GM12872 (cell line): ENCODE measurements at regions not wholly inside any gene's neighbourhood (a gene's known extent, or its start where the extent isn't known, plus 50 kb on each side); places are given as distances from the start of the nearest gene placed in this dataset.

Experiments used
- TF ChIP-seq, protein P1 (sequence below): IDR thresholded peaks from 3 replicates; pipeline ENCODE4 v1.5.1; 2011; ENCODE audit warnings: low read depth, mild to moderate bottlenecking, low read length, moderate library complexity; ENCODE audit not compliant: insufficient read depth

DNA sequence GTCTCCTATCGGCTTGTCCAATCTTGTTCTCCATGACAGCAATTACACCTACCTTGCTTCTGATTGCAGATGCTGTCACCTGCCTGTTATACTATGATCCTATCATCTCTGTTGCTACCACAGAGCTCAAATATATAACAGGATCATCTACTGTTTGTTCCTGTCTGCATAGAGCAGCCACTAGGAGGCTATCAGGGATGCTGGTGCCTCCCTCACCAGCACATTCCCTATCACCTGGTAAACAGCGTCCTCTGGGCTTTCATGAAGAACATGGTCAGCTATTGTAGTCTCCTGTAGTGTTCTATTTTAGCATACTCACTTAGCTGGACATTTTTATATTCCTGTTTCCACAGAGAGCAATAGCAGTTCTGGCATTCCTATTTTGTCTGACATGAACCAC lies 87.8 kb upstream of the FAT3 start:
- TF ChIP-seq, protein P1, sequence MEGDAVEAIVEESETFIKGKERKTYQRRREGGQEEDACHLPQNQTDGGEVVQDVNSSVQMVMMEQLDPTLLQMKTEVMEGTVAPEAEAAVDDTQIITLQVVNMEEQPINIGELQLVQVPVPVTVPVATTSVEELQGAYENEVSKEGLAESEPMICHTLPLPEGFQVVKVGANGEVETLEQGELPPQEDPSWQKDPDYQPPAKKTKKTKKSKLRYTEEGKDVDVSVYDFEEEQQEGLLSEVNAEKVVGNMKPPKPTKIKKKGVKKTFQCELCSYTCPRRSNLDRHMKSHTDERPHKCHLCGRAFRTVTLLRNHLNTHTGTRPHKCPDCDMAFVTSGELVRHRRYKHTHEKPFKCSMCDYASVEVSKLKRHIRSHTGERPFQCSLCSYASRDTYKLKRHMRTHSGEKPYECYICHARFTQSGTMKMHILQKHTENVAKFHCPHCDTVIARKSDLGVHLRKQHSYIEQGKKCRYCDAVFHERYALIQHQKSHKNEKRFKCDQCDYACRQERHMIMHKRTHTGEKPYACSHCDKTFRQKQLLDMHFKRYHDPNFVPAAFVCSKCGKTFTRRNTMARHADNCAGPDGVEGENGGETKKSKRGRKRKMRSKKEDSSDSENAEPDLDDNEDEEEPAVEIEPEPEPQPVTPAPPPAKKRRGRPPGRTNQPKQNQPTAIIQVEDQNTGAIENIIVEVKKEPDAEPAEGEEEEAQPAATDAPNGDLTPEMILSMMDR, result no peak

DNA sequence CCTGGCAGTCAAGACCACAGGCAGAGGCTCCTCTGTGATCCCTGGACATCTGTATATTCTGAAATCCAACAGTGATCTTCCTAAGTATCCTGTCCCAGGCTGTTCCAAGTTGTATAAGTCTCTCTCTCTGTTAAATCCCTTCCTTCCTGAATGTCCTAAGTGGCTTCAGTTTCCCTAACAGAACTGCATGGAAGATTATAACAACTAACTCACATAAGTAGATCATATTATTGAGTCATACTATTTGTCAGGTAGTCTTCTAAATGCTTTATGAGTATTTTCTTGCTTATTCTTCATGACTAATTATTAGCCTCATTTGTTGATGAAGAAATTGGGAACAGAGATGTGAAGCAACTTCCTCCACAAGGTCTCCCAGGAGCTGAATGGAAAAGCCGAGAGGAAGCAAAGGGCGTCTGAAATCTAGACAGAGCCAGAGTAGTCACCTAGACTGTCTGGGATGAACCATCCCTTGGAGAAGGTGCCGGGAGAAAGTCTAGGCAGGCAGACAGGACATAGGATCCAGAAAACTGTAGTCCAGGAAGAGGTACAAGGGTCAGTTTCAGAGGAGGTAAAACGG lies 93.2 kb upstream of the FAT3 start:
- TF ChIP-seq, protein P1, result no peak

DNA sequence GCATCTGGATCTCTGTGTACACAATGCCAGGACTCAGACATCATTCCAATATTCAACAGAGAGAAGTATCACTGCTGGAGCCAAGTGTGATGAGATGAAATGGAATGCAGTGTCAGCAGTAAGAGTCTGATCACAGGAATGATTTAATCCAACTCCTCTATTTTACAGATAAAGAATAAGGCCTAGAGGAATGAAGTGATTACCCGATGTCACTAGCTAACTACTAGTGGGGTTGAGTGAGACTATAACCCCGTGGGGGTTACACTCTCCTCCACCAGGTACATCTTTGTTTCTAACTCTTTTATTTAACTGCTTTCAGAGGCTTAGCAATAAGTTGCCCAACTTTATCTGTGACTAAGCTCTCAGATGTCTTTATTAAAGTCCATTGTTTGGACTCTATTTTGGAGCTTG lies 94.2 kb upstream of the FAT3 start:
- TF ChIP-seq, protein P1, result no peak

DNA sequence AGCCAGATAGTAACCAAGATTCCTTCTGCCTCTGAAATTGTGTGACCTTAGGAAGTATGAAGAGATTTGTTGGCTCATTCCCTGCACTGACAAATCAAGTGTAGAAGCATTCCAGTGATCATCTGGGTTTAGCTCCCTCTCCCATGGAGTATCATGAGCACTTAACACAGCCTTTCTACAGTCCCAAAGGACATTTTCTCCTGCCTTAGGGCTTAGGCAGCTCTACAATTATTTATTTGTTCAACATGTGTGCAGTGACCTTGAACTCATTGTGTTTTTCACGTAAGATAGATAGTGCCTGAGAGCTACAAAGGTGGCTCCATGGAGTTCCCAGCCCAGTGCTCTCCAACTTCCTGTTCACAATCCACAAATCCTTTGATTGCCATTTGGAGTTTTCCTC lies 94.8 kb upstream of the FAT3 start:
- TF ChIP-seq, protein P1, result no peak

DNA sequence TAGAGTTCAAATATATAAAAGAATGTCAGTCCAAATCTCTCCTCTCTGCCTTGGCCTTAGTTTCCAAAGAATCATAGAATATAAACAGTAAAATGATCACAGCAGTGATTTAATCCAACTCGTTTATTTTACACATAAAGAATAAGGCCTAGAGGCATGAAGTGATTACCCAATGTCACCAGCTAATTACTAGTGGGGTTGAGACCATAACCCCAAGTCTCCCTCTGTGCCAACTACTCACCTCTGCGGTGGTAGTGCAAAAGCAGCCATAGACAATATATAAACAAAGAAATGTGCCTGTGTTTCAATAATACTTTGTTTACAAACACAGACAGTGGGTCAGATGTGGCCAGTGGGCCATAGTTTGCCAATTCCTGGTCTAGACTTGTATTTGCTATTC lies 96.6 kb upstream of the FAT3 start:
- TF ChIP-seq, protein P1, result no peak

DNA sequence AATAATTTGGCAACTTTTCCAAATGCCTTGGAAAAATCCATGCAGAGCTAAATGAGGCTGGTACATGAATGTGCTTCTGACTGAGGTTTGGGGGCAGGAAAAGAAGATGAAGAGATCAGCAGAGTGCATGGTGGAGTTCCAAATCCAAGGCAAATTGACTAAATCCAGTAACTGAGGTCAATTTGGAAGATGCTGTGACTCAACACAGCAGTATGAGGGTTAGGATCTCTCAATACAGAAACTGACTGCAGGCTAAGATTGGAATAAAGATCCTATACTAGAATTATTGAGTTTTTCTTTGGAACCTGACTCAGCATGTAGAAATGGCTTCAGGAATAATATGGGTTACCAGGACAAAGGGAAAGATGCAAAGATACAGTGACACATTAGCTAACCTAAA lies 99.3 kb upstream of the FAT3 start:
- TF ChIP-seq, protein P1, result no peak

DNA sequence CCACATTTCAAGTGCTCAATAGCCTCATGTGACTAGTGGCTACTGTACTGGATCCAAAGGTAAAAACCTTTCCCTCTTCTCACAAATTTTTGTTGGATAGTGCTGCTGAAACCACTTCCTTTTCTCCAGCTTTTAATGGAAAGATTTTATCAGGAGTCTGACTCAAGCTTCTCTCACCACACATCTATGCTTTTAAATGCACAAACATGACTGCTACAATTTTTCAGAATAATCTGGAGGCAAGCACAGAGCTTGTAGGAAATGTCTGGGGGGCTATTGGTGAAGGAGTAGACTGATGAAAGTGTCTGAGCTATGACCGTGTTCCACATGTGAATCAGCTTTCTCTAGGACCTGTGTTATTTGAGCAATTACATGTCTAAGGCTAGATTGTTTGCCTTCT lies 101.1 kb upstream of the FAT3 start:
- TF ChIP-seq, protein P1, result no peak
